PC-3 (cell line): ENCODE measurements at regions not wholly inside any gene's neighbourhood (a gene's known extent, or its start where the extent isn't known, plus 50 kb on each side); places are given as distances from the start of the nearest gene placed in this dataset.

ENCODE experiments used
- ATAC-seq: fragments of 200-7000 bp; cut with Tn5 transposase; 2 replicates; pipeline ENCODE4 v1.9.1; 2020; ENCODE audit warnings: mild to moderate bottlenecking, moderate library complexity
- BruUV-seq: library from RNA; stranded (reverse); fragments of 400-500 nt; replicated peaks from 2 replicates; lab custom pipeline; 2021; lab: Mats Ljungman, UMichigan
- CTCF ChIA-PET: fragments of 300-600 bp; sonication (Branson Sonifier 250); formaldehyde crosslinking; loops from one replicate; lab custom pipeline; 2022; ENCODE audit warnings: antibody characterized with exemption; lab: Charles Lee
- POLR2A ChIA-PET: fragments of 300-600 bp; sonication (Branson Sonifier 250); formaldehyde crosslinking; loops from one replicate; lab custom pipeline; 2022; ENCODE audit warnings: antibody characterized with exemption; ENCODE audit not compliant: unreplicated experiment; lab: Charles Lee
- DNase-seq: peaks from one replicate; pipeline ENCODE4 v3.0.0-alpha.2; 2015
- H2AFZ ChIP-seq: fragments of 300-600 bp; sonication (generic); 2 replicates; pipeline ENCODE4 v1.6.0; 2016; ENCODE audit warnings: antibody characterized with exemption, low read length
- H3F3A ChIP-seq: fragments of 300-600 bp; sonication (generic); one replicate; pipeline ENCODE4 v1.6.0; 2017; ENCODE audit warnings: antibody characterized with exemption, low read length, control low read depth, mild to moderate bottlenecking; ENCODE audit not compliant: unreplicated experiment
- H3K27ac ChIP-seq: fragments of 300-600 bp; sonication (generic); 2 replicates; pipeline ENCODE4 v1.5.1; 2016; ENCODE audit warnings: mild to moderate bottlenecking, low read length
- H3K27me3 ChIP-seq: fragments of 300-600 bp; sonication (generic); 2 replicates; pipeline ENCODE4 v1.6.1; 2016; ENCODE audit warnings: low read length, mixed read lengths
- H3K36me3 ChIP-seq: fragments of 300-600 bp; sonication (generic); 2 replicates; pipeline ENCODE4 v1.6.1; 2016; ENCODE audit warnings: low read depth, mixed run types, low read length, mixed read lengths
- H3K4me1 ChIP-seq: fragments of 300-600 bp; sonication (generic); 2 replicates; pipeline ENCODE4 v1.5.1; 2016; ENCODE audit warnings: low read length; ENCODE audit not compliant: insufficient read depth
- H3K4me2 ChIP-seq: fragments of 300-600 bp; sonication (generic); 2 replicates; pipeline ENCODE4 v1.6.0; 2016; ENCODE audit warnings: low read length
- H3K4me3 ChIP-seq: fragments of 300-600 bp; sonication (generic); 2 replicates; pipeline ENCODE4 v1.5.1; 2016; ENCODE audit warnings: mild to moderate bottlenecking, low read length, mixed read lengths
- H3K79me2 ChIP-seq: fragments of 300-600 bp; sonication (generic); 2 replicates; pipeline ENCODE4 v1.6.1; 2017; ENCODE audit warnings: low read length, mixed read lengths
- H3K9ac ChIP-seq: fragments of 300-600 bp; sonication (generic); 2 replicates; pipeline ENCODE4 v1.6.0; 2016; ENCODE audit warnings: mild to moderate bottlenecking, low read length
- H3K9me2 ChIP-seq: fragments of 300-600 bp; sonication (generic); replicated peaks from 2 replicates; pipeline ENCODE4 v1.6.1; 2016; ENCODE audit warnings: mixed run types, low read length, mixed read lengths
- H3K9me3 ChIP-seq: fragments of 300-600 bp; sonication (generic); 2 replicates; pipeline ENCODE4 v1.6.1; 2016; ENCODE audit warnings: low read length, mixed read lengths
- H4K20me1 ChIP-seq: fragments of 300-600 bp; sonication (generic); 2 replicates; pipeline ENCODE4 v1.6.1; 2016; ENCODE audit warnings: low read length, mixed read lengths
- EZH2 ChIP-seq: fragments of 300-600 bp; sonication (generic); IDR thresholded peaks from one replicate; pipeline ENCODE4 v1.6.1; 2017; ENCODE audit warnings: antibody characterized with exemption, mild to moderate bottlenecking, low read length; ENCODE audit not compliant: unreplicated experiment
- EZH2phosphoT487 ChIP-seq: fragments of 300-600 bp; sonication (generic); IDR thresholded peaks from 2 replicates; pipeline ENCODE4 v1.6.1; 2018; ENCODE audit warnings: mild to moderate bottlenecking, antibody characterized with exemption, low read length, borderline replicate concordance
- intact Hi-C: fragments of 100-400 bp; cut with micrococcal nuclease; formaldehyde crosslinking; loops from 2 replicates; pipeline ENCODE4 v1.9.0; 2023
- TF ChIP-seq, protein P1 (sequence below): fragments of 300-600 bp; sonication (generic); conservative IDR thresholded peaks from 2 replicates; pipeline ENCODE4 v1.5.1; 2017; ENCODE audit warnings: antibody characterized with exemption, low read depth, mild to moderate bottlenecking, low read length

- H3K9me3 ChIP-seq: no peaks in the 10 kb centered on the region
- H3K27me3 ChIP-seq: no peaks in the 10 kb centered on the region
- H2AFZ ChIP-seq: no peak overlapping the region
- H4K20me1 ChIP-seq: no peaks in the 10 kb centered on the region
- POLR2A ChIA-PET: interaction anchor here (0.6 kb wide), 1 partner anchor 52 kb away, joined by 5 read pairs; no protein-coding TSS in a partner anchor
- ATAC-seq: no peak
- H3K36me3 ChIP-seq: no peaks in the 10 kb centered on the region
- CTCF ChIA-PET: no interaction called here
- no TSS peak for BruUV-seq
- TF ChIP-seq, protein P1, sequence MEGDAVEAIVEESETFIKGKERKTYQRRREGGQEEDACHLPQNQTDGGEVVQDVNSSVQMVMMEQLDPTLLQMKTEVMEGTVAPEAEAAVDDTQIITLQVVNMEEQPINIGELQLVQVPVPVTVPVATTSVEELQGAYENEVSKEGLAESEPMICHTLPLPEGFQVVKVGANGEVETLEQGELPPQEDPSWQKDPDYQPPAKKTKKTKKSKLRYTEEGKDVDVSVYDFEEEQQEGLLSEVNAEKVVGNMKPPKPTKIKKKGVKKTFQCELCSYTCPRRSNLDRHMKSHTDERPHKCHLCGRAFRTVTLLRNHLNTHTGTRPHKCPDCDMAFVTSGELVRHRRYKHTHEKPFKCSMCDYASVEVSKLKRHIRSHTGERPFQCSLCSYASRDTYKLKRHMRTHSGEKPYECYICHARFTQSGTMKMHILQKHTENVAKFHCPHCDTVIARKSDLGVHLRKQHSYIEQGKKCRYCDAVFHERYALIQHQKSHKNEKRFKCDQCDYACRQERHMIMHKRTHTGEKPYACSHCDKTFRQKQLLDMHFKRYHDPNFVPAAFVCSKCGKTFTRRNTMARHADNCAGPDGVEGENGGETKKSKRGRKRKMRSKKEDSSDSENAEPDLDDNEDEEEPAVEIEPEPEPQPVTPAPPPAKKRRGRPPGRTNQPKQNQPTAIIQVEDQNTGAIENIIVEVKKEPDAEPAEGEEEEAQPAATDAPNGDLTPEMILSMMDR: no peak
- no peak for TF ChIP-seq EZH2
- TF ChIP-seq EZH2phosphoT487: no peak
- no peak overlapping the region for H3K9ac ChIP-seq
- no peaks in the 10 kb centered on the region for H3F3A ChIP-seq
- H3K4me3 ChIP-seq: no peak overlapping the region
- DNase-seq: no peak
- intact Hi-C loops: loop anchor here (5.0 kb wide), 1 partner anchor 36 kb away; no protein-coding TSS in a partner anchor
- no peaks in the 10 kb centered on the region for H3K4me1 ChIP-seq
- H3K27ac ChIP-seq: no peak overlapping the region
- H3K9me2 ChIP-seq: no peaks in the 10 kb centered on the region
- no peak overlapping the region for H3K4me2 ChIP-seq
- H3K79me2 ChIP-seq: no peaks in the 10 kb centered on the region
Measured at GRCh38 chr3:194276768-194277103, 74.4 kb downstream of the CPN2 start.

DNA sequence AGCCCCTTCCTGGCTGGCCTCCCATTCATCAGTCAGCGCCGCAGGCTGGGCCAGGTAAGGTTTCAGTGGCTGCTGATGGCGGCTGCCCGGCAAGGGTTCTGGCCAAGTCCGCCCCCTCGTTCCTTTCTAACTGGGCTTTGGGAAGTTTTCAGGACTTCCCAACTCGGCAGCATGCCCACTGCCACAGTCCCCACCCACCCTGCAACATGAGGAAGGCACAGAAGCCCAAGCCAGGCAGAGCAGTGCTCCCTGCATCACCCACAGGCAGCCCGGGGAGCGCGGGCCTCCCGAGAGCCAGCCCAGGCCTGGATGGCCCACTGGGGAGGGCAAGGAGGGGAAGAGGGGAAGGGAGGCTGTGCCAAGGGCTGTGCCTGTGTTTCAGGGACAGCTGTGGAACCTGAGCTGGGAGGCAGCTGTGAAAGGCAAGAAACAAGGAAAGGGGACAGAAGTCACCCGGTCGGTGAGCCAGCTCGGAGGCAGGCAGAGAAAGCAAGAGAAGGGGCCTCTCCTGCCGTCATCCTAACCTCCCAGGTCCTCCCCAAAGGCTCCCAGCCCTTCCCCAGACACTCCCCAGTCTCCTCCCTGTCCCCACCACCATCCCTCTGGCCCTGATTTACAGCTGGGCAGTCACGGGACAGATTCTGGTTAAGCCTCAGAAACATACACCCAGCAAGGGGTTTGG lies 73.9 kb downstream of the CPN2 start:
- TF ChIP-seq EZH2phosphoT487: no peak
- TF ChIP-seq, protein P1: no peak
- no peak for TF ChIP-seq EZH2
- Histone ChIP-seq H3K4me3 (no peak overlapping the region), H3K9me2 (no peaks in the 10 kb centered on the region), H3F3A (no peaks in the 10 kb centered on the region), H3K9ac (no peak overlapping the region), H3K27me3 (no peaks in the 10 kb centered on the region), H3K36me3 (no peaks in the 10 kb centered on the region), H3K4me2 (no peak overlapping the region), H3K27ac (no peak overlapping the region), H3K9me3 (no peaks in the 10 kb centered on the region), H2AFZ (no peak overlapping the region), H3K4me1 (no peaks in the 10 kb centered on the region), H4K20me1 (no peaks in the 10 kb centered on the region), H3K79me2 (no peaks in the 10 kb centered on the region)
- POLR2A ChIA-PET: interaction anchor here (0.5 kb wide), 1 partner anchor 568 kb away, joined by 3 read pairs; no protein-coding TSS in a partner anchor
- ATAC-seq (no peak), DNase-seq (no peak)
- intact Hi-C loops: loop anchor here (5.0 kb wide), 1 partner anchor 35 kb away; no protein-coding TSS in a partner anchor
- BruUV-seq: no TSS peak
- CTCF ChIA-PET: no interaction called here

GRCh38 chr3:194277786-194278130 lies 73.4 kb downstream of the CPN2 start:
- POLR2A ChIA-PET: interaction anchor here (0.5 kb wide), 1 partner anchor 569 kb away, joined by 3 read pairs; no protein-coding TSS in a partner anchor
- CTCF ChIA-PET: no interaction called here
- no peaks in the 10 kb centered on the region for H3F3A ChIP-seq
- no peaks in the 10 kb centered on the region for H4K20me1 ChIP-seq
- TF ChIP-seq, protein P1: no peak
- TF ChIP-seq EZH2phosphoT487 (no peak), EZH2 (no peak)
- no peak overlapping the region for H3K4me2 ChIP-seq
- no peaks in the 10 kb centered on the region for H3K36me3 ChIP-seq
- H3K4me1 ChIP-seq: no peaks in the 10 kb centered on the region
- DNase-seq (no peak), ATAC-seq (no peak)
- H3K9me2 ChIP-seq: no peaks in the 10 kb centered on the region
- no peaks in the 10 kb centered on the region for H3K27me3 ChIP-seq
- no peaks in the 10 kb centered on the region for H3K9me3 ChIP-seq
- BruUV-seq: no TSS peak
- no peaks in the 10 kb centered on the region for H3K79me2 ChIP-seq
- no peak overlapping the region for H3K4me3 ChIP-seq
- H2AFZ ChIP-seq: no peak overlapping the region
- H3K27ac ChIP-seq: no peak overlapping the region
- no peak overlapping the region for H3K9ac ChIP-seq
- intact Hi-C loops: loop anchor here (5.0 kb wide), 1 partner anchor 35 kb away; no protein-coding TSS in a partner anchor
